ENCODE measurements at regions not wholly inside any gene's neighbourhood (a gene's known extent, or its start where the extent isn't known, plus 50 kb on each side); places are given as distances from the start of the nearest gene placed in this dataset.

- no peaks in the 10 kb centered on the region for H3K36me3 ChIP-seq (ENCODE audit: control insufficient read depth, insufficient read depth, low read length)
- Mint-ChIP-seq H3K4me1 (no peaks in the 10 kb centered on the region), H3K27ac (no peak overlapping the region), H3K9me3 (no peaks in the 10 kb centered on the region), H3K36me3 (no peaks in the 10 kb centered on the region), H3K4me3 (no peak overlapping the region), H3K27me3 (ENCODE audit: low read depth in 2 of 2) (peaks cover 7 to 9% of the 10 kb centered on the region in 2 donors)
- H3K27ac ChIP-seq (ENCODE audit: low read length): no peak overlapping the region
- H3K4me1 ChIP-seq (ENCODE audit: control insufficient read depth, insufficient read depth, low read length): no peaks in the 10 kb centered on the region
- H3K4me3 ChIP-seq (ENCODE audit: low read length): no peak overlapping the region
- no peak for TF ChIP-seq CTCF (IDR thresholded peaks at IDR 0.05)
- no peak for ATAC-seq
- no peak for DNase-seq
- no peaks in the 10 kb centered on the region for H3K27me3 ChIP-seq (ENCODE audit: control insufficient read depth, insufficient read depth, low read length)
- intact Hi-C loops (cut with micrococcal nuclease): no loop called here
- no peaks in the 10 kb centered on the region for H3K9me3 ChIP-seq (ENCODE audit: control insufficient read depth, insufficient read depth, low read length)
- 90% methylated on average over 5 of the region's 5 CpGs for WGBS (ENCODE audit: insufficient coverage)
These were observed 145.5 kb downstream of the AXIN2 start for GRCh38 chr17:65415991-65416390.

GRCh38 chr17:65413390-65413789 is 148.1 kb downstream of the AXIN2 start:
- H3K9me3 Mint-ChIP-seq: no peaks in the 10 kb centered on the region
- H3K27ac ChIP-seq (ENCODE audit: low read length): no peak overlapping the region
- no peak overlapping the region for H3K27ac Mint-ChIP-seq
- H3K4me3 Mint-ChIP-seq: no peak overlapping the region
- TF ChIP-seq CTCF (IDR thresholded peaks at IDR 0.05): no peak
- H3K36me3 ChIP-seq (ENCODE audit: control insufficient read depth, insufficient read depth, low read length): no peaks in the 10 kb centered on the region
- H3K4me1 ChIP-seq (ENCODE audit: control insufficient read depth, insufficient read depth, low read length): no peaks in the 10 kb centered on the region
- no peaks in the 10 kb centered on the region for H3K9me3 ChIP-seq (ENCODE audit: control insufficient read depth, insufficient read depth, low read length)
- no peaks in the 10 kb centered on the region for H3K27me3 ChIP-seq (ENCODE audit: control insufficient read depth, insufficient read depth, low read length)
- intact Hi-C loops (cut with micrococcal nuclease): no loop called here
- H3K4me3 ChIP-seq (ENCODE audit: low read length): no peak overlapping the region
- no peak for ATAC-seq
- H3K4me1 Mint-ChIP-seq: no peaks in the 10 kb centered on the region
- no peak for DNase-seq
- H3K36me3 Mint-ChIP-seq: no peaks in the 10 kb centered on the region
- WGBS (ENCODE audit: insufficient coverage): 95% methylated on average over 2 of the region's 2 CpGs
- H3K27me3 Mint-ChIP-seq (ENCODE audit: low read depth in 2 of 2): peaks cover 3 to 25% of the 10 kb centered on the region in 2 donors

GRCh38 chr17:65409381-65409780 is 152.1 kb downstream of the AXIN2 start:
- Mint-ChIP-seq H3K36me3 (no peaks in the 10 kb centered on the region), H3K4me3 (no peak overlapping the region), H3K27me3 (ENCODE audit: low read depth in 2 of 2) (peaks cover 5 to 39% of the 10 kb centered on the region in 2 donors), H3K9me3 (no peaks in the 10 kb centered on the region), H3K4me1 (no peaks in the 10 kb centered on the region), H3K27ac (no peak overlapping the region)
- ATAC-seq: no peak
- H3K4me1 ChIP-seq (ENCODE audit: control insufficient read depth, insufficient read depth, low read length): no peaks in the 10 kb centered on the region
- intact Hi-C loops (cut with micrococcal nuclease): no loop called here
- H3K36me3 ChIP-seq (ENCODE audit: control insufficient read depth, insufficient read depth, low read length): no peaks in the 10 kb centered on the region
- no CpG with 5 or more reads among the region's 1 CpG for WGBS (ENCODE audit: insufficient coverage)
- DNase-seq: no peak
- no peak overlapping the region for H3K27ac ChIP-seq (ENCODE audit: low read length)
- no peaks in the 10 kb centered on the region for H3K27me3 ChIP-seq (ENCODE audit: control insufficient read depth, insufficient read depth, low read length)
- TF ChIP-seq CTCF (IDR thresholded peaks at IDR 0.05): no peak
- H3K4me3 ChIP-seq (ENCODE audit: low read length): no peak overlapping the region
- H3K9me3 ChIP-seq (ENCODE audit: control insufficient read depth, insufficient read depth, low read length): no peaks in the 10 kb centered on the region

GRCh38 chr17:65408050-65408449 is 153.4 kb downstream of the AXIN2 start:
- DNase-seq: no peak
- Histone ChIP-seq H3K9me3 (ENCODE audit: control insufficient read depth, insufficient read depth, low read length) (no peaks in the 10 kb centered on the region), H3K27me3 (ENCODE audit: control insufficient read depth, insufficient read depth, low read length) (no peaks in the 10 kb centered on the region), H3K27ac (ENCODE audit: low read length) (no peak overlapping the region), H3K4me3 (ENCODE audit: low read length) (no peak overlapping the region), H3K4me1 (ENCODE audit: control insufficient read depth, insufficient read depth, low read length) (no peaks in the 10 kb centered on the region), H3K36me3 (ENCODE audit: control insufficient read depth, insufficient read depth, low read length) (no peaks in the 10 kb centered on the region)
- H3K9me3 Mint-ChIP-seq: no peaks in the 10 kb centered on the region
- H3K36me3 Mint-ChIP-seq: no peaks in the 10 kb centered on the region
- intact Hi-C loops (cut with micrococcal nuclease): no loop called here
- no CpG with 5 or more reads among the region's 2 CpGs for WGBS (ENCODE audit: insufficient coverage)
- H3K4me3 Mint-ChIP-seq: no peak overlapping the region
- no peak for TF ChIP-seq CTCF (IDR thresholded peaks at IDR 0.05)
- ATAC-seq: no peak
- H3K27me3 Mint-ChIP-seq (ENCODE audit: low read depth in 2 of 2): peaks cover 8 to 39% of the 10 kb centered on the region in 2 donors
- H3K4me1 Mint-ChIP-seq: no peaks in the 10 kb centered on the region
- H3K27ac Mint-ChIP-seq: no peak overlapping the region

All from natural killer cell (primary cell).